Caco-2 (cell line): ENCODE measurements at regions not wholly inside any gene's neighbourhood (a gene's known extent, or its start where the extent isn't known, plus 50 kb on each side); places are given as distances from the start of the nearest gene placed in this dataset.

Source experiments
- BruUV-seq: library from RNA; stranded (reverse); fragments of 400-500 nt; replicated peaks from 2 replicates; lab custom pipeline; 2021; lab: Mats Ljungman, UMichigan
- CTCF ChIA-PET: fragments of 300-600 bp; sonication (Branson Sonifier 250); formaldehyde crosslinking; loops from one replicate; lab custom pipeline; 2022; ENCODE audit warnings: antibody characterized with exemption; lab: Charles Lee
- POLR2A ChIA-PET: fragments of 300-600 bp; sonication (Branson Sonifier 250); formaldehyde crosslinking; loops from one replicate; lab custom pipeline; 2022; ENCODE audit warnings: antibody characterized with exemption; lab: Charles Lee
- DNase-seq, 2 experiments: peaks; one replicate each; pipeline versions ENCODE4 v3.0.0 to v3.0.0-alpha.2; 2020 to 2022
- H3K27me3 ChIP-seq: replicated peaks from 2 replicates; pipeline ENCODE4 v1.6.0; 2011; ENCODE audit warnings: low read length; ENCODE audit not compliant: control insufficient read depth, insufficient read depth
- H3K36me3 ChIP-seq: 2 replicates; pipeline ENCODE4 v1.5.1; 2011; ENCODE audit warnings: low read length; ENCODE audit not compliant: control insufficient read depth, insufficient read depth
- H3K4me1 ChIP-seq: fragments of 250-450 bp; sonication (Bioruptor Pico); 2 replicates; pipeline ENCODE4 v1.5.1; 2020; ENCODE audit warnings: mild to moderate bottlenecking
- H3K4me3 ChIP-seq: 2 replicates; pipeline ENCODE4 v1.5.1; 2011; ENCODE audit warnings: low read depth, mild to moderate bottlenecking, control low read depth, low read length
- H3K9me3 ChIP-seq: fragments of 250-450 bp; sonication (Bioruptor Pico); 2 replicates; pipeline ENCODE4 v1.5.1; 2020; ENCODE audit warnings: mild to moderate bottlenecking, moderate library complexity
- H3K27ac Mint-ChIP-seq: one replicate; pipeline ENCODE4 v1.8.0; 2022; ENCODE audit warnings: mixed read lengths; ENCODE audit not compliant: unreplicated experiment
- H3K27me3 Mint-ChIP-seq: one replicate; pipeline ENCODE4 v1.8.0; 2022; ENCODE audit warnings: mixed read lengths; ENCODE audit not compliant: insufficient read depth, unreplicated experiment
- H3K36me3 Mint-ChIP-seq: one replicate; pipeline ENCODE4 v1.8.0; 2022; ENCODE audit warnings: mild to moderate bottlenecking, mixed read lengths; ENCODE audit not compliant: insufficient read depth, unreplicated experiment
- H3K4me1 Mint-ChIP-seq: one replicate; pipeline ENCODE4 v1.8.0; 2022; ENCODE audit warnings: low read depth, mixed read lengths; ENCODE audit not compliant: unreplicated experiment
- H3K4me3 Mint-ChIP-seq: one replicate; pipeline ENCODE4 v1.8.0; 2022; ENCODE audit warnings: mild to moderate bottlenecking, moderate library complexity, mixed read lengths; ENCODE audit not compliant: unreplicated experiment
- H3K9me3 Mint-ChIP-seq: one replicate; pipeline ENCODE4 v1.8.0; 2022; ENCODE audit warnings: mixed read lengths; ENCODE audit not compliant: unreplicated experiment
- CTCF ChIP-seq, 2 experiments: fragments of 200-600 bp in 1 of 2; IDR thresholded peaks; 1 replicate in 1 of 2; 2 replicates in 1 of 2; pipeline versions ENCODE4 v1.5.1 to v1.8.0; 2011 to 2022; ENCODE audit warnings: antibody characterized with exemption in 1 of 2, control low read depth in 1 of 2, inconsistent platforms in 1 of 2, low read depth in 1 of 2, low read length in 1 of 2, mild to moderate bottlenecking in 1 of 2, moderate library complexity in 1 of 2; ENCODE audit not compliant: insufficient read depth in 1 of 2, severe bottlenecking in 1 of 2, unreplicated experiment in 1 of 2
- intact Hi-C: fragments of 100-400 bp; cut with micrococcal nuclease; formaldehyde crosslinking; loops from one replicate; pipeline ENCODE4 v1.10.0; 2022; ENCODE audit not compliant: unreplicated experiment

GRCh38 chr4:135177321-135177720 lies 975.7 kb upstream of the PABPC4L start:
- H3K4me3 Mint-ChIP-seq = no peak overlapping the region
- H3K9me3 Mint-ChIP-seq = peaks cover 14% of the 10 kb centered on the region
- no peaks in the 10 kb centered on the region for H3K4me1 Mint-ChIP-seq
- POLR2A ChIA-PET = no interaction called here
- TF ChIP-seq CTCF (IDR thresholded peaks at IDR 0.05; ENCODE audit: insufficient read depth in 1 of 2, low read depth in 1 of 2, low read length in 1 of 2, severe bottlenecking in 1 of 2, unreplicated experiment in 1 of 2) = no peak
- H3K4me1 ChIP-seq = no peaks in the 10 kb centered on the region
- H3K27me3 ChIP-seq = no peaks in the 10 kb centered on the region
- intact Hi-C loops = no loop called here
- no peak overlapping the region for H3K27ac Mint-ChIP-seq
- no peaks in the 10 kb centered on the region for H3K36me3 Mint-ChIP-seq
- CTCF ChIA-PET = no interaction called here
- H3K4me3 ChIP-seq = no peak overlapping the region
- H3K36me3 ChIP-seq = no peaks in the 10 kb centered on the region
- H3K9me3 ChIP-seq = no peaks in the 10 kb centered on the region
- no peaks in the 10 kb centered on the region for H3K27me3 Mint-ChIP-seq
- BruUV-seq = no TSS peak
- DNase-seq = no peak

- ChIA-PET CTCF (interaction anchor here (0.7 kb wide), 1 partner anchor 396 kb away, joined by 3 read pairs; no protein-coding TSS in a partner anchor), POLR2A (no interaction called here)
- DNase-seq = no peak
- BruUV-seq = no TSS peak
- H3K4me1 ChIP-seq = no peaks in the 10 kb centered on the region
- no peaks in the 10 kb centered on the region for H3K36me3 ChIP-seq
- Mint-ChIP-seq H3K9me3 (peaks cover 3% of the 10 kb centered on the region), H3K27me3 (no peaks in the 10 kb centered on the region), H3K4me3 (no peak overlapping the region), H3K27ac (no peak overlapping the region), H3K36me3 (no peaks in the 10 kb centered on the region), H3K4me1 (no peaks in the 10 kb centered on the region)
- H3K27me3 ChIP-seq = no peaks in the 10 kb centered on the region
- no peak for TF ChIP-seq CTCF (IDR thresholded peaks at IDR 0.05; ENCODE audit: insufficient read depth in 1 of 2, low read depth in 1 of 2, low read length in 1 of 2, severe bottlenecking in 1 of 2, unreplicated experiment in 1 of 2)
- H3K9me3 ChIP-seq = no peaks in the 10 kb centered on the region
- intact Hi-C loops = no loop called here
- no peak overlapping the region for H3K4me3 ChIP-seq
Measured at GRCh38 chr4:135166661-135167060, 965.1 kb upstream of the PABPC4L start.

DNA sequence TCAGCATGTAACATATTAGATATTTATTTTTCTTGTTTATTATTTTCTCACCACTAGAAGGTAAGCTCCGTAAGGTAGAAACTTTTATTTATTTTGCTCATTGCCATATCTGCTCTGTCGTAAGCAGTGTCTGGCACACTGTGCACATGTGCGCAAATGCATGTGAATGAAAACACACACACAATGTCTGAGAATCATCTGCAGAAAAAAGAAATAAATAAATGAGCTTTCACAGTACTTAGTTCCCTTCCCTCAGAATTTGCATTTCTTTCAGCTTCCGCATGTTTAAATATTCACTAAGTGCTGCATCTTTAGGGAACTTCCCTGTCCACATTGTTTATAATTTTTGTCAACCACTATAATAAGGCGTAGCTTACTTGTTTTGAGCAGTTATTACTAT lies 963.0 kb upstream of the PABPC4L start:
- POLR2A ChIA-PET = no interaction called here
- H3K9me3 Mint-ChIP-seq = no peaks in the 10 kb centered on the region
- H3K4me3 Mint-ChIP-seq = no peak overlapping the region
- no peak overlapping the region for H3K4me3 ChIP-seq
- H3K27me3 ChIP-seq = no peaks in the 10 kb centered on the region
- no TSS peak for BruUV-seq
- no peaks in the 10 kb centered on the region for H3K9me3 ChIP-seq
- H3K36me3 Mint-ChIP-seq = no peaks in the 10 kb centered on the region
- intact Hi-C loops = no loop called here
- no peaks in the 10 kb centered on the region for H3K27me3 Mint-ChIP-seq
- DNase-seq = no peak
- no peak overlapping the region for H3K27ac Mint-ChIP-seq
- H3K36me3 ChIP-seq = no peaks in the 10 kb centered on the region
- CTCF ChIA-PET = no interaction called here
- H3K4me1 ChIP-seq = no peaks in the 10 kb centered on the region
- H3K4me1 Mint-ChIP-seq = no peaks in the 10 kb centered on the region
- TF ChIP-seq CTCF (IDR thresholded peaks at IDR 0.05; ENCODE audit: insufficient read depth in 1 of 2, low read depth in 1 of 2, low read length in 1 of 2, severe bottlenecking in 1 of 2, unreplicated experiment in 1 of 2) = no peak
